GM19025 (cell line): ENCODE measurements at regions not wholly inside any gene's neighbourhood (a gene's known extent, or its start where the extent isn't known, plus 50 kb on each side); places are given as distances from the start of the nearest gene placed in this dataset.

Experiments used
- ATAC-seq: cut with Tn5 transposase; IDR thresholded peaks from one replicate; pipeline ENCODE4 v1.9.1; 2021; ENCODE audit warnings: mild to moderate bottlenecking, low read depth, moderate library complexity; ENCODE audit not compliant: unreplicated experiment

- ATAC-seq: no peak
Observed at GRCh38 chr11:38100836-38101462, 1502.9 kb upstream of the RAG2 start.

- no peak for ATAC-seq
Observed at GRCh38 chr11:38095268-38095667, 1497.2 kb upstream of the RAG2 start.

DNA sequence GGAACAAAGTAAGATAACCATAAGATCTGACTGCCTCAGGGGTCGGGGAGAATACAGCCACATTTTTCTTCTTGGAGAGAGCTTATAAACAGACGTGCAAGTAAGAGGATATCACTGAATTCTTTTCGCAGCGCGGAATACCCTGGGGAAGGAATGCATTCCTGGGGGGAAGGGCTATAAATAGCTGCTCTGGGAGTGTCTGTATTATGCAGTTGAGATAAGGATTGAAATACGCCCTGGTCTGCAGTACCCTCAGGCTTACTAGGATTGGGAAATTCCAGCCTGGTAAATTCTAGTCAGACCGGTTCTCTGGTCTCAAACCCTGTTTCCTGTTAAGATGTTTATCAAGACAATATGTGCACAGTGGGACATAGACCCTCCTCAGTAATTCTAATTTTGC, 1491.7 kb upstream of the RAG2 start:
- ATAC-seq: no peak

GRCh38 chr11:38060920-38061319, 1462.9 kb upstream of the RAG2 start:
- ATAC-seq: no peak

- no peak for ATAC-seq
Observed at GRCh38 chr11:38060136-38060535, 1462.1 kb upstream of the RAG2 start.

- no peak for ATAC-seq
Observed at GRCh38 chr11:38046571-38047135, 1448.6 kb upstream of the RAG2 start.

DNA sequence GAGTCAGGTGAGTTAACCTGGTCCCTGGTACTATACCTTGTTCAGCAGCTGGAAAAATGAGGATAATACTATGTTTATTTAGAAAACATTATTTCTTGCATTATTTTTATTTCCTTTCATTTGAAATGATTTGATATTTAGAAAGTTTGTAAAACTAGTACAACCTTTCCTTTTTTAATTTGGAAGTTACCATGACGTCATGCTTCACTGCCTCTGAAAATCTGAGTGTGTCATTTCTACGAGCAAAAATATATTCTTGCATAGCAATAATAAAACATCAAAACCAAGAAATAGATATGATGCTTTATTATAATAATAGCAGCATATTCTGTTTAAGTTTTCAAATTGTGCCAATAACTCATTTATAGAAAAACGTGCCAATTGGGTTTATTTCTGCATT, 1445.0 kb upstream of the RAG2 start:
- ATAC-seq: no peak

GRCh38 chr11:38038777-38039176, 1440.7 kb upstream of the RAG2 start:
- no peak for ATAC-seq

DNA sequence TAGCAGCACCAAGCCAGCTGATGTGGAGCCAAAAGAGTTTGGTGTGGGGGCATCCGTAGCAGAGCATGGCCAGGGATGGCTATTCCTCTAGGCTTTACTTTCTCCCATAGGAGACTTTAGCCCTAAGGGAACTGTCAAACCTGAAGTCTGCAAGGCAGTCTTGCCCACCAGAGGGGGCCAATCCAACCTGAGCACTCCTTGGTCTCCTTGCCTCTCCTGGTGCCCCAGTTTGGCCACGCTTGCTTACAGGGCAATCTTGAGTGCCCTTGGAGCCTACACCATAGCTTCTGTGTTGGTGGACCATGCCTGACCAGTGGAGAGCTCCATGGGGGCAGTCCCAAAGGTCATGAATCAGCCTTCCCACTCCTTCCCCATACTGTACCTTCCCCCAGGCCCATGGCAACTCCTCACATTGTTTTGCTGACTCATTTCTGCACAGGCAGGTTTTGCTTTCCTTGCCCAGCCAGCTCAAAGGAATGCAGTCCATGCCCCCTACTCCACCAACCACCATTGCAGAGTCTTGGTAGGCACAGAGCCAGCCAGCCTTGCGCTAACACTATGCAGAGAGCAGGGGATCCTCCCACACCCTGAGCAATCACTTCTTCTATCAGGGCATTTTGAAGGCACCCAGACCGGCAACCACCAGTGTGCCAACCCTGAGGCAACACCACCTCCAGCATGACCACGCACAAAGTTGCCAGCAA, 1421.2 kb upstream of the RAG2 start:
- no peak for ATAC-seq

DNA sequence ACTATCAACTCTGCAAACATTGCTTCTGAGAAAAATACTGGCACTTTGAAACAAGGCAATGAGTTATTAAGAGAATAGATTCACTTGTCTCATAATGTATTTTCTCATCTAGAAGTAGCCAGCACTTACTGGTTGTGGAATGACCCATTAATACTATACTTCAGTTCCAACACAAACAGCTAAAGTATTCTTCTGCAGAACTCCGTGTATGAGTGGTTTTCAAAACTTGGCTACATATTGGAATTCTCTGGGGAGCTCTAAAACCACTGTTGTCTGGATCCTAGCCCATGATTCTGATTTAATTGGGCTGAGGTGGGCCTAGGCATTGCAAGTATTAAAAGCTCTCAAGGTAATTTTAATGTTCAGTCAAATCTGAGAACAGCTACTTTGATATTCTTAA, 1416.4 kb upstream of the RAG2 start:
- no peak for ATAC-seq

GRCh38 chr11:38013157-38013556, 1415.1 kb upstream of the RAG2 start:
- no peak for ATAC-seq

DNA sequence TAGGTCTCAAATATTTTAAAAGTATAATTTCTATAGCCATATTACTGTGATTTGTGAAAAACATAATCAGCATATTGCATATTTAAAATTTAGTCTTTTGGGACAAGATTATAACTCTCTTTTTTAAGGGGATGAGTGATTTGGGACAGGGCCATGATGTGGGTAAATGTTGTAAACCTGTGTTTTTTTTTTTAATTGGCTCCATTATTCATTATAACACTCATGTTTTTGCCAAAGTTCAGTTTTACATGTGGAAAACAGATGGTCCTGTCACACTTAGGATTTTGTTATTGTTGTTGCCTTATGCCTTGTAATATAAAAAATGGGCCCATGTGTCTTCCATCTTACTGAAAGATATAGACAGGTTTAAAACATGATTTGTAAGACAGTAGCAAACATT, 1413.5 kb upstream of the RAG2 start:
- no peak for ATAC-seq

DNA sequence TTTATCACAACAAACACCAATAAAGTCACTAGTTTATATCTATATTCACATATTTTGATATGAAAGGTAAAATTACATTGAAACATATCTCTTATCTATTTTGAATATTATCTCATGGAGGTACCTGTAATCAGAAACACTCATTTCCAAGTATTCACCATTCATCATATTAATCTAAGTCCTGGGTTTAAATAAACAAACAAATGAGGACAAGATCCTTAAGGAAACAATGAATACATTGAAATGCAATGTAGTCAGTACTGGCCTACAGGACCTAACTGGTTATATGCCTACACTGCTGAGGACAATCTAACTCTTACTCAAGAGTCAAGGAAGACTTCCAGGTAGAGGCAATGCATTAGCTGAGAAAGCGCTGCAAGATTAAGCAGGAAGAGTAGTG, 1411.9 kb upstream of the RAG2 start:
- ATAC-seq: no peak

DNA sequence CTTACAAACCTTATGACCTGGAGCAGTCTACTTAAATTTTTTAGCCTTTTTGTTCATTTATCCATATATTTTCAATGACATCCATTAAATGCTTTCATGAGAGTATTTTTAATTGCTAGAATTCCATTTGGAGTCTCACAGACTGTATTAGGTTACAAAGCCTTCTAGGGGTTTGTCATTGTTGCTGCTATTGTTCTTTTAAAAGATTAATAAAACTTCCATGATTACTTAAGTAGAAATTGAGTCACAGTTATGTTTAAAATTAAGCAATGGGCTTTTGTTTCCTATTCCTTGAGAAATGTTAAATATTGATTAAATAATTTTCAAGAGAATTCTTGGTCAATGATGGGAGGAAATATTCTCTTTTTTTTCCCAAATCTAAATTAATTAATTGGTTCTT, 1408.4 kb upstream of the RAG2 start:
- no peak for ATAC-seq

GRCh38 chr11:38005597-38005996, 1407.6 kb upstream of the RAG2 start:
- no peak for ATAC-seq

- ATAC-seq: no peak
Observed at GRCh38 chr11:37999171-37999570, 1401.1 kb upstream of the RAG2 start.

DNA sequence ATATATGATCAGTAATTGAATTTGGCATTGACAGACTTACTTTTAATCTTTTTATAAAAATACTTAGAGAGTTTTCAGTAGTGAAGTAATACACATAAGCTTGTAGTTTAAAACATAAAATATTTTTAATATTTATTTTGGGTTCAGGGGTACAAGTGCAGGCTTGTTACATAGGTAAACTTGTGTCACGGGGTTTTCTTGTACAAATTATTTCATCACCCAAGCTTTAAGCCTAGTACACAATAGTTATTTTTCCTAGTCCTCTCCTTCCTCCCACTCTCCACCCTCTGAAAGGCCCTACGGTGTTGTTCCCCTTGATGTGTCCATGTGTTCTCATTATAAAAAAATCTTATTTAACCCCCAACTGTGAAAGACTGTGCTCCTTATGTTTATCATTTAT, 1397.8 kb upstream of the RAG2 start:
- no peak for ATAC-seq

GRCh38 chr11:37988031-37988430, 1390.0 kb upstream of the RAG2 start:
- no peak for ATAC-seq

DNA sequence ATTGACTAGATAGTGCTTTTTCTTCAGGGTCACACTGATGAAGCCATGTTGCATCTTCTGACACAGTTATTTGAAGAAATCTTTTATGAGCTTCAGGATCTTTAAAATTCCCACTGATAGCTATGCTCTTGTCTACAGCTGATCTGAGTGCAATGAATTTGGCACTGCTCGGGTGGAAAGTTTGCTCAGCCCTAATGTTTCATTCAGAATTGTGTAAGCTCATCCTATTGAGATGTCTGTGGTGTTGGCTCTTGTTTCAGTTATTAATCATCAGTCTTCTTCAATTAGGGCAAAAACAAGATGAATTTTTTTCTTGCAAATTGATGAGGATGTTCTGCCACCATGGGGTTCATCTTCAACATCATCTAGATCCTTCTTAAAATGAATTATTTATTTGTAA, 1387.0 kb upstream of the RAG2 start:
- ATAC-seq: no peak

- ATAC-seq: no peak
Observed at GRCh38 chr11:37978647-37979046, 1380.6 kb upstream of the RAG2 start.

DNA sequence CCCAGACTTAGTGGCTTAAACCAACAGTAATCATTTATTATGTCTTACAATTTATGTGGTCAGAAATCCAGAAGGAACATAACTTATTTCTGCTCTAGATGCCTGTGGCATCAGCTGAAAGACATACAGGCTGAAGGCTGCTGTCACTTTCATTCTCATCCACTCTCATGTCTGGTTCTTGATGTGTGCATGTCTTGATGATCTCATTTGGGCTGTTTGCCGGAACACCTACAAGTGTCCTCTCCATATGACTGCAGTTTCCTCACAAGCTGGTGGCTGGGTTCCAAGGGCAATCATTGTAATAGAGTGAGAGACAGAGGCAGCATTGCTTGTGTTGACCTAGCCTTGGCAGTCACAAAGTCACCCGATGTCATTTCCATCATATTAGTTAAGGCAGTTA, 1375.9 kb upstream of the RAG2 start:
- ATAC-seq: no peak

GRCh38 chr11:37972691-37973090, 1374.7 kb upstream of the RAG2 start:
- ATAC-seq: no peak
